GM21360 (cell line): ENCODE measurements at regions not wholly inside any gene's neighbourhood (a gene's known extent, or its start where the extent isn't known, plus 50 kb on each side); places are given as distances from the start of the nearest gene placed in this dataset.

ENCODE experiments used
- ATAC-seq: cut with Tn5 transposase; IDR thresholded peaks from one replicate; pipeline ENCODE4 v1.9.1; 2021; ENCODE audit warnings: mild to moderate bottlenecking, moderate library complexity; ENCODE audit not compliant: unreplicated experiment

DNA sequence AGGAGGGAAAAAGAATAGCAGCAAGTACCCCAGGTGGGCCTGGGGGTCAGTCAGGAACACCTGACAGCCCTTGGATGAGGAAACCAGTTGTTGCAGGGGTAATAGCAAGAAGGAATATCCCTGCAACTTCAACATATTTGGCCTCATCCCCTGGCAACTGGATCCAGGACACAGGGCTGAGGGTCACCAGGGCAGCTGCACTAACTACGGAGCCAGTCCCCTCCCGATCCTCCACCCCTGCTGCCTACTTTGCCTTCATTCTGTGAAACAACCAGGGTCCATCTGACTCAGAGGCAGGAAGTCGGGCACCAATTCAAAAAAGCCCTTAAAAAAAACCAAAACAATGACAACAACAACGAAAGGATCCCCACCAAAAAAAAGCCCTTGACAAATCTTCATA lies 52.9 kb downstream of the FRMPD3 start:
- no peak for ATAC-seq

GRCh38 chrX:107504006-107504405 lies 54.6 kb downstream of the FRMPD3 start:
- ATAC-seq, result no peak

GRCh38 chrX:107505223-107505622 lies 55.8 kb downstream of the FRMPD3 start:
- ATAC-seq, result no peak

DNA sequence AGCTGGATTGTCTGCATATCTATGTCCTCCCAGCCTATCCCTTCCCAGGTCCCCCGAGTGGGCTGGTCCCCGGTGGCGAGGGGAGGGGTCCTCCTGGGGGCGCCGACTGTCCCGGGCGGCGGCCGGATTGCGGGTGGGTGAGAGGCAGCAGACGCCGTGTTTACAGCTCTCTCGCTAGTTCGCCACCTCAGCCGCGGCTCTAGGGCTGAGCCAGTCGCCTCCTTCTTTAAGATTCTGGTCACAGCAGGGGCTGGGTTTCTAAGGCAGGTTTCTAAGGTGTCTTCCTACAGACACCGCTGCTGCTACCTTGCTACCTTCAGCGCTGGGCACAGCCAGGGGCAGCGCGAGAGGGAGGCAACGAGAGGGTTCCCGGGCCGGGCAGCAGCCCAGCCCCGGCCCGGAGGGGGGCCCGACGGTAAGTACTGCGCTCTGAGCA lies 57.2 kb downstream of the FRMPD3 start:
- no peak for ATAC-seq

- no peak for ATAC-seq
Observed at GRCh38 chrX:107507093-107507743, 57.8 kb downstream of the FRMPD3 start.

- ATAC-seq, result no peak
Observed at GRCh38 chrX:107507744-107508117, 58.3 kb downstream of the FRMPD3 start.

DNA sequence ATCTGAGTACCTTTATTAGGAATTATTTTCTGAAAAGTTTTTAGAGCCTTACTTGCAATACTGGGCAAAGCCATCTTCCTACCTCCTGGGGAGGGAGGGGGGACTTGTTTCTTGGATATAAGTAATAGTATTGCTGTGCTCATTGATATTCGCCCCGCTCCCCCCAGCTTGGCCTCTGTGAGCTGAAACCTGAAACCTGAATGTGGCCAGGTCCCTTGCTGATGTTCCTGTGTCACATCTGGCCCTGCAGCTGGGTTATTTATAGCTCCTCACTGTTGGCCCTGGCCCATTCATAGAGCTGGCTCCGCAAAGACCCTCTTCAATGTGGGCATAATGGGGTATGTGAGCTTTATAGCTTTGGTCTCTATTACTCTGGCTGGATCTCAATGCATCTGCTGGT lies 59.5 kb downstream of the FRMPD3 start:
- no peak for ATAC-seq

DNA sequence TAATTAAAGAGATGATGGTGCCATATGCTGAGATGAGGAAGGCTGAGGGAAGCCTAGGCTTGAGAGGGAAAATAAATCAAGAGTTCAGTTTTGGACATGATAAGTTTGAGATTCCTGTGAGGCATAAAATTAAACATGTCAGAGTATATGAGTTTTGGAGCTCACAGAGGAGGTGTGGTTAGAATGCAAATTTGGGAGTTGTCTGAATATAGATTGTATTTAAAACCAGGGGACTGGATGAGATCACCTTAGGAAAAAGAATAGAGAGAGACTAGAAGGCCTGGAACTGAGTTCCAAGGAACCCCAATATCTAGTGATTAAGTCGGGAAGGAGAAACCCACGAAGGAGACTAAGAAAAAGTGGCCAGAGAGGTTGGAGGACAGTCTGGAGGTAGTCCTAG lies 65.5 kb downstream of the FRMPD3 start:
- no peak for ATAC-seq

DNA sequence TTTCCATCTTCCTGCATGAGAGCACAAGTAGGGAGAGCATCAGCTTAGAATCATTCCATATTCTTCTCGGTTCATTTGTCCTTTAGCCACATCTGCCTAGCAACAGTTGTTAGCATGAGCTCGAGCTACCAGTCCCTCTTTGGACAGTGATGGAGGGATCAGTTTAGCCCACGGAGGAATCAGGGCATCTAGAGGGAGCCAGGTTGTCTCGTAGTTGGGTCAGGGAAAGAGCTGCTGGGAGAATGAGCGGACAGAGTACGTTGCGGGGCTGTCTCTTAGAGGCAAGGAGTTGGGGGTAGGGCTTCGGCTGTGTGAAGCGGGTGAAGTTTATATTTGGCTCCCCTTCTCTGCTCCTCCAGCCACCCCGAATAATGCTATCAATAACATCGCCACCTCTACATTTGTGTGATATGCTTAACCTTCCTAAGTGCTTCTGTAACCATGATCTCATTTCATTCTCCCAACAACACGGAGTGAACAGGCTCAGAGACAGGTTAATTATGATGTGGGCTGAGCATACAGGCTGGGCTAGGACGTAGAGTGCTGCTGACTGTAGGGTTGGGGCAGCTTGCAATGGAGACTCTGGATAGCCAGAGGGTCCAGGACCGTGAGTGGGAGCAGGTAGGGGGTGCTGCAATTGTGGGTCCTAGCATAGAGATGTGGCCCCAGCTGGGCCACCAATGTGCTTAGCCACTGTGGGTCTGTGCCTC lies 72.6 kb downstream of the FRMPD3 start:
- no peak for ATAC-seq

DNA sequence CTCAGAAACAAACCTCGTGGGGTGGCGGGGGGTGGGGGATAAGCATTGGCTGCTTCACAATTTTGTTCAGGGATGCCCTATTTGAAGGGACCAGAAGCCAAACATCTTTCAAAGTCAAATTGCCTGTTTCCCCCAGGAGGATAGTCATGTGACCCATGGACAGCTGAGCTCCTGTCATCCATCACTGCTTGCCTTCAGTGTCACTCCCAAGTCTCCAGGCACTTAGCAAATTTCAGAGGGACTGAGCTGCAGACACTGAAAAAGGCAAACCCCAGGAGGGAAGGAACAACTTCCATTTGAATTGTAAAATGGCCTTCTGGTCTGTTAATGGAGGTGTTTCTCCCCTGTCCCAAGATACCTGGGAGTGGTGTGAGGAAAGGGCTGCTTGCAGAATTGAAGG lies 73.4 kb downstream of the FRMPD3 start:
- ATAC-seq, result no peak

DNA sequence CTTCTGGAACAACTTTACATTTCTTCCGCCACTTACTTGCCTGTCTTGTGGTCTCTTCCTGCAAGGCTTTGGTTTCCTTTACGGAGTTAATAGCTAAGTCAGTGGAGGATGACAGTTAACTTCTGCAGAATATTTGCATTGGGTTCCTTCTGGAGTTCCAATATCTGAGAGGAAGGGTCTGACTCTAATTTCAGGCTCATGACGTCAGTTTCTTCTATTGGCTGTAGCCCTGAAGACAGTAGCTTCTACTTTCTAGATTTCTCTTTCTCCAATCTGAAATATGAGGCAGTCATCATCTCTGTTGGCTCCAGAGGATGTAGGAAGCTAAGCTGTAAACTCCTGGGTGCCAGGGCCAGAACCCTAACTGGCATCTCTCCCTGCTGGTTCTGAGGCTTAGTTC lies 76.7 kb downstream of the FRMPD3 start:
- ATAC-seq, result no peak

- ATAC-seq, result no peak
Observed at GRCh38 chrX:107530141-107530540, 80.7 kb downstream of the FRMPD3 start.

GRCh38 chrX:107537815-107538214 lies 88.4 kb downstream of the FRMPD3 start:
- no peak for ATAC-seq

GRCh38 chrX:107541244-107541643 lies 87.1 kb upstream of the PRPS1 start:
- no peak for ATAC-seq

DNA sequence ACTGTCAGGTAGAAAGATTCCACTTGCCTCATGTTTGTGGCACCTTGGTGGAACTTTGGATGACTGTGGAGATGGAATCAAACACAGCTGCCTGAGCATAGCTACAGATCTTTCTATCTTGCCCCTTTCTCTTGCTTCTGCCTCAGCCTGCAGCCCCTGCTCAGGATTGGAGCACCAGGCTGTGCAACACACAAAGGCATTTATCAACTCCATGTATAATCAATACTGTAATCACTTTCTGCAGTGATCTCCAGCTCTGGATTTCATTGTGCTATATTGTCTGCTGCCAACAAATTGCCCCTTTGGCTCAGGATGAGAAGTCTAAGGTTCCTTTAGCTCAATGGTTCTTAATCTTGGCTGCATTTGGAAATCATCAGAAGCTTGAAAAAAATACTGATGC lies 86.3 kb upstream of the PRPS1 start:
- ATAC-seq, result no peak

GRCh38 chrX:107542500-107542899 lies 85.8 kb upstream of the PRPS1 start:
- no peak for ATAC-seq

DNA sequence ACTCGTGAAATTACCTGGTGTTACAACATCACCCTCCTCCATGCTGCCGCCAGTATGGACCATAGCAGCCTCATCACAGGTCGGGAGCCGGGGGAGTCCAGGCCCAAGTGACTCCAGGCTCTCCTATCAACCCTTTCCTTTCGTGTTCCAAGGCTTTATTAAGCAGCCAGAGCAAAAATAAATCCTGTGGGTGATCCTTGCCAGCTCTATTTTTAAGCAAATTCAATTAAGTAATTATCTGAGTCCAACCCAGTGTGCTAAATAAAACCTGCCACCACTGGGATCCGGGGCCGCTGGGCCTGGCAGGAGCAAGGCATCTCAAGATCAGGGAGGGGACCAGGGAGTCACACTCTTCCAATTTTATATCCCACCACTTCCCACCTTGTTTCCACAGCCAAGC lies 80.7 kb upstream of the PRPS1 start:
- ATAC-seq, result no peak

DNA sequence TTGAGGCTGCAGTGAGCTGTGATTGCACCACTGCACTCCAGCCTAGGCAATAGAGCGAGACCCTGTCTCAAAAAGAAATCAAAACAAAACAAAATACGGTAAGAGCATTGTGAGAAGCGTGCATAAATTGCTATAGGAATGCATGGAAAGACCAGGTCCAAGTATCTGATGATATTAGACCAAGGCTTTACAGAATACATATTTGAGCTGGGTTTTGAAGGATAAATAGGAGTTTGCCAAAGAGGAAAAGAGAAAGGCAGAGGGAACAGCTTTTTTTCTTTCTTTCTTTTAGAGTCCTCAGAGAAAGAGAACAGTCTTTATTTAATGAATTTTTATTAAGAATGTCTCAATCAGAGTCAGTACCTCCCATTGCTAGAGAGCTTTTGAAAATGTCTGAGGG lies 79.5 kb upstream of the PRPS1 start:
- ATAC-seq, result no peak

- ATAC-seq, result no peak
Observed at GRCh38 chrX:107549504-107549903, 78.8 kb upstream of the PRPS1 start.

DNA sequence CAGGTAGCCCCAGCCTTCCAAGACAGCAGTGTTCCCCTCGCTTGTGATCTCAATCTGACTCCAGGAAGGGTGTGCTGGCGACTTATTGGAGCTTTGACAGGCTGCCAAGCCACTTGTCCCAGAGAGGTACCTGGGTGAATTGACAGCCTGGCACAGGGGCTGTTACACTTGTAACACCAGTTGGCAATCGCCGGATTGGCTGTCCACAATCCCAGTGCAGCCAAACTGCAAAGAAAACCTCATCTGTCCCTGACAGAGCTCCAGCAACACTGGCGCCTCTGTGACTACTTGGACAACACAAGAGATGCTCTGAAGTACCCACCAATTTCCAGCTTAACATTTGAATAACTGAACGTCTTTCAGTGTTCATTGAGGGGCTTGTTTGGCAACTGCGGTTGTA lies 76.8 kb upstream of the PRPS1 start:
- ATAC-seq, result no peak

DNA sequence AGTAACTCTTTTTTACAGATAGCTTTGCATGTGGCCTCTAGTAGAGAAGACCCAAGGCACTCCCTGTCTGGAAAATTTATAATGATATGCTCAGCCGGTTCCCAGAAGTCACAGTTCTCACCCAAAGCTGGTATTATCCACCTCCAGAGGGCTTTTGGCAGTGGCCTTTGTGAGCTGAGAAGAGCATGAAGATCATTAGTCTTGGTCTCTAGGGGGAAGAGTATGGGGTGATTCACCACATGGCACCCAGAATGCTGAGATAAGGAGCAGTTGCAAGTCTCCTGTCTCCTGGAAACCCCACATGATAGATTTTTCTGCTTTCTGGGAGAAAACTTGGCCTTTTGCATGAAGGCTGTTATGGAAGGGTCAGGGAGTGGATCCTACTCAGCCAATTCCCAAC lies 75.4 kb upstream of the PRPS1 start:
- no peak for ATAC-seq

DNA sequence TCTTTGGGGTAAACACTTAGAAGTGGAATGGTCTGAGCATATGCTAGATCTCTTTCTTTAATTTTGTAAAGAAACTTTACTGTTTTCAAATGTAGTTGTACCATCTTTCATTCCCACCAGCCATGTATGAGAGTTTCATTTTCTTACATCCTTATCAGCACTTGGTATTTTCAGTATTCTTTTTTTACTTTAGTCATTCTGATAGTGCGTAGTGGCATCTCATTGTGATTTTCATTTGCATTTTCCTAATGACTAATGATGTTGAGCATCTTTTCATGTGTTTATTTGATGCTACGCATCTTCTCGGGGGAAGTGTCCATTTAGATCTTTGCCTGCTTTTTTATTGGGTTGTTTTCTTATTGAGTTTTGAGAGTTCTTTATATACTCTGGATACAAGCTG lies 71.3 kb upstream of the PRPS1 start:
- ATAC-seq, result no peak

DNA sequence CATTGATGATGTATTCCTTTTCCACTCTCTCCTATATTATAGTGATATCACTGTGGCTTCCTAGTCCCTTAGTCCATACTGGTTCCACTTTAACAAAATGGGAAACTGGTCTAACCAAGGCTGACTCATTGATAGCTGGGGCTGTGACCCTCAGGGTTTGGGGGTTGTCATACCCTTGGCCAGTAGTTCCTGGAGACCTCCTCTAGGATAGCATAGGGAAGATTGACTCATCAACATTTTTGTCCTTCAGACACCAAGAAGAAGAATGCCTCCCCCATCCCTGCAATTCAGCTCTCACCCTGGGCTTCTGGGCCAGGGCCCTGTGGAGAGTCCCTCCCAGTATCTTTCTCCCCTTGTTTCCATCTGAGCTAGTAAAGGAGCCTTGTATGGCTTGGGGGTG lies 68.8 kb upstream of the PRPS1 start:
- ATAC-seq, result no peak
